Erythroblast (primary cell): ENCODE measurements at regions not wholly inside any gene's neighbourhood (a gene's known extent, or its start where the extent isn't known, plus 50 kb on each side); places are given as distances from the start of the nearest gene placed in this dataset.

Experiments
- GATA1 ChIP-seq: IDR thresholded peaks from 2 replicates; pipeline ENCODE4 v1.6.1; 2011; ENCODE audit warnings: low read depth, mild to moderate bottlenecking, control low read depth, low read length, moderate library complexity
- POLR2A ChIP-seq: IDR thresholded peaks from 2 replicates; pipeline ENCODE4 v1.6.1; 2011; ENCODE audit warnings: mild to moderate bottlenecking, low read length

DNA sequence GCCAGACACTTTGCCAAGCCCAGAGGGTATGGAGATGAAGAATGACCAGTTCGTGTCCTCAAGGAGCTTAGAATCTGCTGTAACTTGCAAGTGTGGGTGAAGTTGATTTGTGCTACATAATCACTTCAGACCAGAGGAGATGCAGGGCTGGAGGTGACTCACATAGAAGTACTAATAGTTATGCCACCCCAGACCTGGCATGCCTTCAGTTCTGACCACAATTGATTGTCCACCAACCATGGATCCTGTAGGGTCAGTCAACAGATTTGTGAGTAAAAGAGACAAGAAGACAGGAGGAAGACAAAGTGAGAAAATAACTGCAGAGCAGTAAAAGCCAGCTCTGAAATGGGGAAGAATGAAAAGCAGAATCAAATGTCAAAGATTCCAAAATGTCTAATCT lies 51.2 kb upstream of the BMPER start:
- TF ChIP-seq POLR2A = no peak
- no peak for TF ChIP-seq GATA1
